HEK293T (cell line): ENCODE measurements at regions not wholly inside any gene's neighbourhood (a gene's known extent, or its start where the extent isn't known, plus 50 kb on each side); places are given as distances from the start of the nearest gene placed in this dataset.

Experiments used
- ARNT ChIP-seq: fragments of 450-650 bp; IDR thresholded peaks from 2 replicates; pipeline ENCODE4 v1.6.1; 2017; ENCODE audit warnings: mild to moderate bottlenecking
- BHLHE40 ChIP-seq: fragments of 450-650 bp; IDR thresholded peaks from 2 replicates; pipeline ENCODE4 v1.6.1; 2016; ENCODE audit warnings: mild to moderate bottlenecking, moderate library complexity, borderline replicate concordance
- FOXA1 ChIP-seq: fragments of 450-650 bp; IDR thresholded peaks from 2 replicates; pipeline ENCODE4 v1.6.1; 2016; ENCODE audit warnings: mild to moderate bottlenecking
- FOXK2 ChIP-seq: fragments of 450-650 bp; IDR thresholded peaks from 2 replicates; pipeline ENCODE4 v1.6.1; 2016; ENCODE audit warnings: mild to moderate bottlenecking
- FOXM1 ChIP-seq: fragments of 450-650 bp; IDR thresholded peaks from 2 replicates; pipeline ENCODE4 v1.6.1; 2017; ENCODE audit warnings: mild to moderate bottlenecking, borderline replicate concordance
- LEF1 ChIP-seq: fragments of 450-650 bp; IDR thresholded peaks from 2 replicates; pipeline ENCODE4 v1.6.1; 2017; ENCODE audit warnings: mild to moderate bottlenecking, borderline replicate concordance
- NFRKB ChIP-seq: fragments of 450-650 bp; IDR thresholded peaks from 2 replicates; pipeline ENCODE4 v1.6.1; 2016; ENCODE audit warnings: mild to moderate bottlenecking, moderate library complexity
- SP1 ChIP-seq: fragments of 450-650 bp; IDR thresholded peaks from 2 replicates; pipeline ENCODE4 v1.6.1; 2017
- SUZ12 ChIP-seq: fragments of 450-650 bp; IDR thresholded peaks from 2 replicates; pipeline ENCODE4 v1.6.1; 2016; ENCODE audit warnings: mild to moderate bottlenecking
- ZNF384 ChIP-seq: fragments of 450-650 bp; IDR thresholded peaks from 2 replicates; pipeline ENCODE4 v1.6.1; 2016

GRCh38 chr6:156316583-156317125, 460.5 kb upstream of the ARID1B start:
- TF ChIP-seq ZNF384 = no peak
- no peak for TF ChIP-seq SP1
- no peak for TF ChIP-seq FOXK2
- TF ChIP-seq NFRKB = no peak
- no peak for TF ChIP-seq LEF1
- TF ChIP-seq BHLHE40 = no peak
- TF ChIP-seq FOXA1 = no peak
- TF ChIP-seq FOXM1 = no peak
- TF ChIP-seq SUZ12 = no peak
- no peak for TF ChIP-seq ARNT
